ENCODE measurements at regions not wholly inside any gene's neighbourhood (a gene's known extent, or its start where the extent isn't known, plus 50 kb on each side); places are given as distances from the start of the nearest gene placed in this dataset.

GRCh38 chr14:71290960-71291466 lies 383.8 kb downstream of the PCNX1 start:
- Histone ChIP-seq H3K36me3 (ENCODE audit: control insufficient read depth, insufficient read depth, low read length) (no peaks in the 10 kb centered on the region), H3K27ac (ENCODE audit: insufficient read depth, low read length, poor library complexity, severe bottlenecking) (no peak overlapping the region), H3K9me3 (ENCODE audit: control insufficient read depth in 2 of 2, low read length in 2 of 2) (no peaks in the 10 kb centered on the region), H3K4me1 (ENCODE audit: control insufficient read depth, insufficient read depth, low read length, poor library complexity, severe bottlenecking) (no peaks in the 10 kb centered on the region), H3K4me3 (ENCODE audit: low read depth, low read length) (no peak overlapping the region), H3K27me3 (ENCODE audit: control insufficient read depth, insufficient read depth, low read length) (peaks cover 1% of the 10 kb centered on the region)
- H3K27me3 Mint-ChIP-seq, result peaks cover 5% of the 10 kb centered on the region
- DNase-seq, result peak in 1 of 3 donors; percentile 38
- no peaks in the 10 kb centered on the region for H3K36me3 Mint-ChIP-seq
- H3K9me3 Mint-ChIP-seq, result peaks cover 0 to 1% (median 0%) of the 10 kb centered on the region in 7 donors
- ATAC-seq (ENCODE audit: low read depth in 2 of 2), result peak; percentile 59 to 62
- H3K4me1 Mint-ChIP-seq, result peaks cover 0 to 10% (median 3%) of the 10 kb centered on the region in 4 donors
- H3K4me3 Mint-ChIP-seq, result no peak overlapping the region
- peak overlapping the region in 1 of 3 donors; percentile 20 for H3K27ac Mint-ChIP-seq

GRCh38 chr14:71296184-71296583 lies 388.9 kb downstream of the PCNX1 start:
- Mint-ChIP-seq H3K27ac (no peak overlapping the region), H3K27me3 (peaks cover 4% of the 10 kb centered on the region), H3K4me1 (peaks cover 0 to 5% (median 2%) of the 10 kb centered on the region in 4 donors), H3K36me3 (no peaks in the 10 kb centered on the region), H3K4me3 (no peak overlapping the region), H3K9me3 (no peaks in the 10 kb centered on the region)
- DNase-seq (no peak), ATAC-seq (ENCODE audit: low read depth in 2 of 2) (no peak)
- H3K4me3 ChIP-seq (ENCODE audit: low read depth, low read length), result no peak overlapping the region
- no peaks in the 10 kb centered on the region for H3K36me3 ChIP-seq (ENCODE audit: control insufficient read depth, insufficient read depth, low read length)
- no peak overlapping the region for H3K27ac ChIP-seq (ENCODE audit: insufficient read depth, low read length, poor library complexity, severe bottlenecking)
- no peaks in the 10 kb centered on the region for H3K9me3 ChIP-seq (ENCODE audit: control insufficient read depth in 2 of 2, low read length in 2 of 2)
- no peaks in the 10 kb centered on the region for H3K4me1 ChIP-seq (ENCODE audit: control insufficient read depth, insufficient read depth, low read length, poor library complexity, severe bottlenecking)
- H3K27me3 ChIP-seq (ENCODE audit: control insufficient read depth, insufficient read depth, low read length), result no peaks in the 10 kb centered on the region

GRCh38 chr14:71300566-71301330 lies 393.5 kb downstream of the PCNX1 start:
- Histone ChIP-seq H3K27me3 (ENCODE audit: control insufficient read depth, insufficient read depth, low read length) (peaks cover 3% of the 10 kb centered on the region), H3K4me3 (ENCODE audit: low read depth, low read length) (no peak overlapping the region), H3K9me3 (ENCODE audit: control insufficient read depth in 2 of 2, low read length in 2 of 2) (peaks cover 9 to 11% of the 10 kb centered on the region in 2 experiments), H3K27ac (ENCODE audit: insufficient read depth, low read length, poor library complexity, severe bottlenecking) (no peak overlapping the region), H3K4me1 (ENCODE audit: control insufficient read depth, insufficient read depth, low read length, poor library complexity, severe bottlenecking) (no peaks in the 10 kb centered on the region), H3K36me3 (ENCODE audit: control insufficient read depth, insufficient read depth, low read length) (no peaks in the 10 kb centered on the region)
- H3K4me3 Mint-ChIP-seq, result no peak overlapping the region
- no peak for DNase-seq
- H3K9me3 Mint-ChIP-seq, result peaks cover 0 to 12% (median 3%) of the 10 kb centered on the region in 7 donors
- no peak overlapping the region for H3K27ac Mint-ChIP-seq
- H3K36me3 Mint-ChIP-seq, result peaks cover 5% of the 10 kb centered on the region
- peaks cover 4% of the 10 kb centered on the region for H3K27me3 Mint-ChIP-seq
- peaks cover 0 to 5% (median 2%) of the 10 kb centered on the region in 4 donors for H3K4me1 Mint-ChIP-seq
- no peak for ATAC-seq (ENCODE audit: low read depth in 2 of 2)

GRCh38 chr14:71301611-71302010 lies 394.4 kb downstream of the PCNX1 start:
- no peak overlapping the region for H3K4me3 ChIP-seq (ENCODE audit: low read depth, low read length)
- H3K4me1 ChIP-seq (ENCODE audit: control insufficient read depth, insufficient read depth, low read length, poor library complexity, severe bottlenecking), result no peaks in the 10 kb centered on the region
- ATAC-seq (ENCODE audit: low read depth in 2 of 2) (no peak), DNase-seq (no peak)
- Mint-ChIP-seq H3K36me3 (peaks cover 5% of the 10 kb centered on the region), H3K27ac (no peak overlapping the region), H3K4me1 (peaks cover 0 to 5% (median 2%) of the 10 kb centered on the region in 4 donors), H3K4me3 (no peak overlapping the region), H3K9me3 (peaks cover 0 to 13% (median 3%) of the 10 kb centered on the region in 7 donors), H3K27me3 (peaks cover 4% of the 10 kb centered on the region)
- H3K27ac ChIP-seq (ENCODE audit: insufficient read depth, low read length, poor library complexity, severe bottlenecking), result no peak overlapping the region
- peaks cover 3% of the 10 kb centered on the region for H3K27me3 ChIP-seq (ENCODE audit: control insufficient read depth, insufficient read depth, low read length)
- peaks cover 9 to 13% of the 10 kb centered on the region in 2 experiments for H3K9me3 ChIP-seq (ENCODE audit: control insufficient read depth in 2 of 2, low read length in 2 of 2)
- H3K36me3 ChIP-seq (ENCODE audit: control insufficient read depth, insufficient read depth, low read length), result no peaks in the 10 kb centered on the region

- DNase-seq (no peak), ATAC-seq (ENCODE audit: low read depth in 2 of 2) (no peak)
- H3K4me3 ChIP-seq (ENCODE audit: low read depth, low read length), result no peak overlapping the region
- Mint-ChIP-seq H3K4me1 (peaks cover 0 to 5% (median 0%) of the 10 kb centered on the region in 4 donors), H3K27me3 (peaks cover 10% of the 10 kb centered on the region), H3K36me3 (peaks cover 5% of the 10 kb centered on the region), H3K9me3 (peaks cover 0 to 13% (median 3%) of the 10 kb centered on the region in 7 donors), H3K4me3 (no peak overlapping the region), H3K27ac (no peak overlapping the region)
- H3K27ac ChIP-seq (ENCODE audit: insufficient read depth, low read length, poor library complexity, severe bottlenecking), result no peak overlapping the region
- no peaks in the 10 kb centered on the region for H3K4me1 ChIP-seq (ENCODE audit: control insufficient read depth, insufficient read depth, low read length, poor library complexity, severe bottlenecking)
- peaks cover 9 to 13% of the 10 kb centered on the region in 2 experiments for H3K9me3 ChIP-seq (ENCODE audit: control insufficient read depth in 2 of 2, low read length in 2 of 2)
- H3K36me3 ChIP-seq (ENCODE audit: control insufficient read depth, insufficient read depth, low read length), result no peaks in the 10 kb centered on the region
- peaks cover 3% of the 10 kb centered on the region for H3K27me3 ChIP-seq (ENCODE audit: control insufficient read depth, insufficient read depth, low read length)
Observed at GRCh38 chr14:71304690-71305089, 397.4 kb downstream of the PCNX1 start.

- Histone ChIP-seq H3K4me1 (ENCODE audit: control insufficient read depth, insufficient read depth, low read length, poor library complexity, severe bottlenecking) (no peaks in the 10 kb centered on the region), H3K27ac (ENCODE audit: insufficient read depth, low read length, poor library complexity, severe bottlenecking) (no peak overlapping the region), H3K9me3 (ENCODE audit: control insufficient read depth in 2 of 2, low read length in 2 of 2) (peaks cover 9 to 19% of the 10 kb centered on the region in 2 experiments), H3K27me3 (ENCODE audit: control insufficient read depth, insufficient read depth, low read length) (peaks cover 3% of the 10 kb centered on the region), H3K36me3 (ENCODE audit: control insufficient read depth, insufficient read depth, low read length) (no peaks in the 10 kb centered on the region), H3K4me3 (ENCODE audit: low read depth, low read length) (no peak overlapping the region)
- H3K27me3 Mint-ChIP-seq, result peaks cover 16% of the 10 kb centered on the region
- DNase-seq (no peak), ATAC-seq (ENCODE audit: low read depth in 2 of 2) (no peak)
- H3K4me3 Mint-ChIP-seq, result no peak overlapping the region
- H3K9me3 Mint-ChIP-seq, result peaks cover 0 to 13% (median 2%) of the 10 kb centered on the region in 7 donors
- H3K36me3 Mint-ChIP-seq, result peaks cover 5% of the 10 kb centered on the region
- no peak overlapping the region for H3K27ac Mint-ChIP-seq
- no peaks in the 10 kb centered on the region for H3K4me1 Mint-ChIP-seq
Observed at GRCh38 chr14:71308671-71309070, 401.4 kb downstream of the PCNX1 start.

- H3K27me3 ChIP-seq (ENCODE audit: control insufficient read depth, insufficient read depth, low read length), result peaks cover 3% of the 10 kb centered on the region
- Mint-ChIP-seq H3K27ac (no peak overlapping the region), H3K9me3 (peaks cover 0 to 12% (median 1%) of the 10 kb centered on the region in 7 donors), H3K4me3 (no peak overlapping the region), H3K36me3 (peaks cover 3% of the 10 kb centered on the region), H3K27me3 (peaks cover 16% of the 10 kb centered on the region), H3K4me1 (no peaks in the 10 kb centered on the region)
- H3K4me3 ChIP-seq (ENCODE audit: low read depth, low read length), result no peak overlapping the region
- no peaks in the 10 kb centered on the region for H3K4me1 ChIP-seq (ENCODE audit: control insufficient read depth, insufficient read depth, low read length, poor library complexity, severe bottlenecking)
- DNase-seq (no peak), ATAC-seq (ENCODE audit: low read depth in 2 of 2) (no peak)
- H3K36me3 ChIP-seq (ENCODE audit: control insufficient read depth, insufficient read depth, low read length), result no peaks in the 10 kb centered on the region
- H3K9me3 ChIP-seq (ENCODE audit: control insufficient read depth in 2 of 2, low read length in 2 of 2), result peaks cover 5 to 14% of the 10 kb centered on the region in 2 experiments
- H3K27ac ChIP-seq (ENCODE audit: insufficient read depth, low read length, poor library complexity, severe bottlenecking), result no peak overlapping the region
Observed at GRCh38 chr14:71309756-71310155, 402.5 kb downstream of the PCNX1 start.

Measured in CD4-positive, CD25-positive, alpha-beta regulatory T cell (primary cell).